Activated T-cell treated with anti-CD3 and anti-CD28 coated beads for 4 hours (primary cell): ENCODE measurements at regions not wholly inside any gene's neighbourhood (a gene's known extent, or its start where the extent isn't known, plus 50 kb on each side); places are given as distances from the start of the nearest gene placed in this dataset.

Experiments
- DNase-seq: peaks from one replicate; pipeline ENCODE4 v3.0.0-alpha.2; 2020

GRCh38 chr7:21099432-21099831, 312.7 kb upstream of the SP8 start:
- DNase-seq = no peak

GRCh38 chr7:21099955-21100354, 313.3 kb upstream of the SP8 start:
- DNase-seq = no peak

DNA sequence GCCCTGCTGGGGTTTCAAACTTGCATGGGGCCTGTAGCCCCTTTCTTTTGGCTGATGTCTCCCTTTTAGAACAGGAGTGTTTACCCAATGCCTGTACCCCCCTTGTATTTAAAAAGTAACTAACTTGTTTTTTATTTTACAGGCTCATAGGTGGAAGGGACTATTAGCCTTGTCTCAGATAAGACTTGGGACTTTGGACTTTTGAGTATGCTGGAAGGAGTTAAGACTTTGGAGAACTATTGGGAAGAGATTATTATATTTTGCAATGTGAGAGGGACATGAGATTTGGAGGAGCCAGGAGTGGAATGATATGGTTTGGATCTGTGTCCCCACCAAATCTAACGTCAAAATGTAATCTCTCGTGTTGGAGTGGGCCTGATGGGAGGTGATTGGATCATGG, 314.9 kb upstream of the SP8 start:
- DNase-seq = no peak

DNA sequence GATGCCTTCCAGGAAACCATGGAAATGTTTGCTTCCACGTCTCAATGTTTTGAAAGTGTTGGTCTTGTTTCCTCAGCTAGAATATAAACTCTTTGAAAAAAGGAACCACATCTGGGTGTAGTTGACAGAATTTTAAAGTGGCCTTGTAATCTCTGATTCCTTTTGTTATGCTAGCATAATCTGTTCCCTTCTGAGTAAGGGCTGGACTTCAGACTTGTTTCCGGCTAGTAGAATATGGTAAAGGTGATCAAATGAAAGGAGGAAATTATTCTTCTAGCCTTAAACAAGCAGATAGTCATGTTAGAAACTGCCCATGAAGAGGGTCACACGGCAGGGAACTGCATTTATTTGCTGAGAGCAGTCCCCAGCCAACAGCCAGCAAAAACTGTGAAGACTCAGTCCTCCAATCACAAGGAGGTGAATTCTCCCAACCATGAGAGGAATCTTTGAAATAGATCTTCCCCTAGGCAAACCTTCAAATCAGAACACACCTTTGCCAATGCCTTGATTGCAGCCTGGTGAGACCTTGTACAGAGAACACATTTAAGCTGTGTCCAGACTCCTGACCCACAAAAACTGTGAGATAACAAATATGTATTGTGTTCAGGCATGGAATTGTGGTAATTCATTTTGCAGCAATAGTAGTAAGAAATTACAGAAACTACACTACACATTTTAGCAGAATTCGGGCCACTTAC, 316.9 kb upstream of the SP8 start:
- DNase-seq = no peak

DNA sequence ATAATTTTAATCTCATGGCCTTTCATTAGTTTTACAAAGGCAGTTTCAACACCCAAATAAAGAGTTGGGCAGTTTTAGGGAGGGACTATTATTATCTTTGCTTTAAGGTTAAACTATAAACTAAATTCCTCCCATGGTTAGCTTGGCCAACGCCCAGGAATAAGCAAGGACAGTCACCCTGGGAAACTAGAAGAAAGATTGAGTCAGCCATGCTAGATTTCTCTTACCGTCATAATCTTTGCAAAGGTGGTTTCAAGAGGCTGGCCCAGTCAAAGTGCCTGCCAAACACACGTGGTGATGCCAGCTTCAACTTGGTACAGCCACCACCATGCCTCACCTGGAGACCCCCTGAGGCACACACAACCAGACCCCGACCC, 317.4 kb upstream of the SP8 start:
- DNase-seq = no peak

GRCh38 chr7:21106296-21106732, 319.6 kb upstream of the SP8 start:
- DNase-seq = no peak

GRCh38 chr7:21107101-21107500, 320.4 kb upstream of the SP8 start:
- no peak for DNase-seq

GRCh38 chr7:21108182-21108581, 319.7 kb upstream of the SP4 start:
- DNase-seq = no peak

DNA sequence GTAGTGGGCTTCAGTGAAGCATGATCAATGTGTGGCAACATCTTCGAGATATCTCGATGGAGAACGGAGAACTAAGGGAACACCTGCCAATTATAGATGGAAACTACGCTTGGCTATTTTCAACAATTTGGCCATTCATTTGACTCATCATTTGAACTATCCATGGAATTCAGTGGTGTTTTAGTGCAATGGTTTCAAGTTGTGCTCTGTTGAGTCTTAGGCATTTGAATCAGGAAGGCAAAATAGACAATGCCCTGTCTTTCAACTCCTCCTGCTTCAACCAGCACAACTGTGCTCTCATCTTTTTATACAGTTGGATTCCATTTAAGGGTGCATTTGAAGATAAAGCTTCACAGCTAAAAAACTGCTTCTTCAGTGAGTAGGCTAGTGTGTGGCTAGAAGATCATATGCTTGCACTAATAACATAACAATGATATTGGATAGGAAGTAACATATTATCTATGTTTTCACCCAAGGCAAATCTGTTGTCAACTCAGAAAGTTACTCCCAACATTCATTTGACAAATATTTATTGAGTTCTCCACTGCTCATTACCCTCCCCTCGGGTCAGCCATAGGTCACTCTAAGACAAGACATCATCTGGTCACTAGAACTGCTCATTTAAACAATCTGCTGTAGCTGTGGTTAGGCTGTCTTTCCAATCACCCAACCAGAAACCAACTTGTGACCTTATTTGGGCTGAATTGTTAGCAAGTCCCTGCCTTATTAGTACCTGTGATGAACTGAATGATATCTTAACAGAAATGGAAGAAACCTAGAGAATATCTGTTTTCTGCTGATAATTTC, 314.1 kb upstream of the SP4 start:
- no peak for DNase-seq

GRCh38 chr7:21123586-21123985, 304.3 kb upstream of the SP4 start:
- no peak for DNase-seq

- DNase-seq = no peak
Measured at GRCh38 chr7:21125297-21125696, 302.6 kb upstream of the SP4 start.

GRCh38 chr7:21128062-21128817, 299.6 kb upstream of the SP4 start:
- no peak for DNase-seq

DNA sequence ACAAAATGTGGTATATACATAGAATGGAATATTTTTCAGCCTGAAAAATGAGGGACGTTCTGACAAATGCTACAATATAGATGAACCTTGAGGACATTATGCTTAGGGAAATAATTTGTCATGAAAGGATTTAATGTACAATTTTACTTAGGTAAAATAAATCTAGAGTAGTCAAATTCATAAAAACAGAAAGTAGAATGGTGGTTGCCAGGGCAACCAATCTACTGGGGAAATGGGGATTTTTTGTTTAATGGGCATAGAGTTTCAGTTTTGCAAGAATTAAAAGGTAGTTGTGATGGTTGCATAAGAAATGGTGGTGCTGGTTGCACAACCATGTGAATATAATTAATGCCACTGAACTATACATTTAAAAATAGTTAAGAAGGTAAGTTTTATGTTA, 296.0 kb upstream of the SP4 start:
- DNase-seq = no peak

GRCh38 chr7:21134631-21135030, 293.3 kb upstream of the SP4 start:
- DNase-seq = no peak

DNA sequence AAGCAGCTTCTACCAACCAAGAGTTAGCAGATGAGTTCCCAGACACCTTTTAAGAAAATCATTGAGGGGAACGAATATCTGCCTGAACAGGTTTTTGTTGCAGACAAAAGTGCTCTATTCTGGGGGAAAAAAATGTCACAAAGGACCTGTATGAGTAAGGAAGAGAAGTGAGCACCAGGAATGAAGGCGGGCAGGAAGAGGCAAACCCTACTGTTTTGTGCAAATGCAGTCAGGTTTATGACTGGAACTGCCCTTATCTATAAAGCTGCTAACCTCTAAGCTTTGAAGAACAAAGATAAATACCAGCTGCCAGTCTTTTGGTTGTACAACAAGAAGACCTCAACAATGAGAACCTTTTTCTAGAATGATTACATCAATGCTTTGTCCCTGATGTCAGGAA, 292.4 kb upstream of the SP4 start:
- no peak for DNase-seq

GRCh38 chr7:21137640-21138039, 290.2 kb upstream of the SP4 start:
- no peak for DNase-seq

GRCh38 chr7:21140622-21141021, 287.3 kb upstream of the SP4 start:
- no peak for DNase-seq

GRCh38 chr7:21141476-21141875, 286.4 kb upstream of the SP4 start:
- no peak for DNase-seq

GRCh38 chr7:21142081-21142480, 285.8 kb upstream of the SP4 start:
- DNase-seq = no peak

- DNase-seq = no peak
Measured at GRCh38 chr7:21146642-21147423, 281.1 kb upstream of the SP4 start.

GRCh38 chr7:21149809-21150208, 278.1 kb upstream of the SP4 start:
- no peak for DNase-seq

DNA sequence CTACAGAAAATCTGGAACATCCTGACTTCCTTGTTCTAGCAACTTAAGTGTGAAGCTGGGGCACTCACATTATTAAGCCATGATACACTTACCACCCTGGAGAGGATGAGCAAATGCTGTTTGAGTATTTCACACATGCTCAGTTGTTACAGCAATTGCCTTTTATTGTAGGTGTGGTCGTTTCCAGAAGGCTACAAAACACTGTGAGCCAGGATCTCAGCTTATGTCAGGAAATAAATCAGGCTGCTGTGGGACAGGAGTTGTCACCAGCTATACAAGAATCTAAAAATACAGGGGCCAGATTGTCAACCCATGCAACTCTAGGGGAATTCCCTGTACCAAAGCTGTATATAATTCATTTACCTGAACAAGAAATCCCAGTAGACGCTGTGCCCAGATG, 273.3 kb upstream of the SP4 start:
- DNase-seq = no peak

DNA sequence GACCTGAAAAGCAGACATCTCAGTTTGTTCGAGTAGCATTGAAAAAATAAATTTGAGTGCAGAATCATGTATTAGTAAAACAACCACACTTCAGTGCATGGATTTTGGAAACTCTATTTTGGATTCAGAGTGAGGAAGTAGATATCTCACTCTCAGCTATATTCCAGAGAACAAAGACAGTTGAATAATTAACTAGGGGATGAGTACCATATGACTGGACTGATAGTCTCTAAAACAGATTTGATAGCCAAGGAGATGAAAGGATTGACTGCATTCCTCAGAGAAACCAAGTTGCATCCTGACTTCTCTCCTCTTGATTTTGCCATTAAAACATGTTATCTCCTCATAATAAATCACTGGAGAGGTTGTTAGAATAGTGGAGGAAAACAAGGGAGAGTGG, 268.4 kb upstream of the SP4 start:
- DNase-seq = no peak
